Activated CD4-positive, alpha-beta T cell treated with anti-CD3 and anti-CD28 coated beads, Interleukin-10, Interleukin-2, amounts not matched to agents 100 ng/mL and 50 ng/mL, durations not matched to agents 16 hours and 8 hours (primary cell): ENCODE measurements at regions not wholly inside any gene's neighbourhood (a gene's known extent, or its start where the extent isn't known, plus 50 kb on each side); places are given as distances from the start of the nearest gene placed in this dataset.

ENCODE experiments used
- DNase-seq: peaks from one replicate; pipeline ENCODE4 v3.0.0-alpha.2; 2020

DNA sequence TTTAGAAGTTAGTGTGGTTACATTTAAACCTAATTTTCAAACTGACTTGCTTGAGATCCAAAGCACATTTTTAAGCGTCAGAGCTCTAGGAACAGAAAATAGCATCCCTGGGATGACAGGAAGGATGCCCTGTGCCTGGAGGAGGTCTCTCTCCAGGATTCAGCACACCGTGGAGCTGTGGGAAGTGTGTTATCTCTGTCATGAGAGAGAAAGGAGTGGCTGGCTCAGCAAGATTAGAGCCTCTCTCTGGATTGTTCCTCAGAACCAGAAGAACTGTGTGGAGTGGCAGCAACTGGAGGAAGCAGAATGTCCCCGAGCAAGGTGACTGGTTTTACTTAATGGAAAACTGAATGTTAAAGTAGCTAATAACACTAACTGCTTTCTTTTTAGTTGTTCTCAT lies 233.6 kb upstream of the TGFBR2 start:
- no peak for DNase-seq

GRCh38 chr3:30384546-30385072 lies 221.8 kb upstream of the TGFBR2 start:
- no peak for DNase-seq

- no peak for DNase-seq
These were observed 213.3 kb upstream of the TGFBR2 start for GRCh38 chr3:30393079-30393478.

DNA sequence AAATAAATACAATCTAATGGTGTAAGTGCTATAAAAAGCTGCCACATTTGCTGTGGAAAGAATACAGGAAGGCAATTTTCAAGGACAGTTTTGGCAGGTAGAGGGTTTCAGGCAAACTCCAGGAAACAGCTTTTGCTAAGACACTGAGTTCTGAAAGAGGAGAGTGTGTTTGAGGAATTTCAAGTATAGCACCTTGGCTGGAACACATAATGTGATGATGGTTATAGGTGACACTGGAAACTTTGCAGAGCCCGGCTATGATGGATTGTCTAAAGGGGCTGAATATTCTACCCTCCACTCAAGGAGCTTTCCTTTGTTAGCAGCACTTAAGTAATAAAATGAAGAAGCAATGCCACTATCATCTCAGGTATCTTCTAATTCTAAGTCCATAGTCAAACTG lies 209.4 kb upstream of the TGFBR2 start:
- DNase-seq = no peak

- DNase-seq = no peak
These were observed 206.8 kb upstream of the TGFBR2 start for GRCh38 chr3:30399394-30400181.

DNA sequence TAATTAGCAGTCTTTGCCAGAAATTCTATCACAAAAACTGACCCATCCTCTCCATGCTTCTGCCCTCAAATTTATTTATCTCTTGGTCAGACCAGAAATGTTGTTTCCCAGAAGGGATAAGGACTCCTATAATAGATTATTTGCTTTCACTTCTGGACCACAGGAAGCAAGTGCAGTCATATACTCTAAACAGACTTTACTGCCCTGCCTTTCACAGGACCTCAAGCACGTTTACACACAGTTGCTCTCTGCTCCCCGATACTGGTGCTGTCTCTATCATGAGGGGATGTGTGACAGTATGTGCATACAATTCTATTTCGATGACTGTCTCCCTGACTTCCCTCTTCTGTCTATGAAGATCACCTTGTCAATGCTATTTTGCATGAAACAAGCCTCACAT lies 205.5 kb upstream of the TGFBR2 start:
- no peak for DNase-seq

DNA sequence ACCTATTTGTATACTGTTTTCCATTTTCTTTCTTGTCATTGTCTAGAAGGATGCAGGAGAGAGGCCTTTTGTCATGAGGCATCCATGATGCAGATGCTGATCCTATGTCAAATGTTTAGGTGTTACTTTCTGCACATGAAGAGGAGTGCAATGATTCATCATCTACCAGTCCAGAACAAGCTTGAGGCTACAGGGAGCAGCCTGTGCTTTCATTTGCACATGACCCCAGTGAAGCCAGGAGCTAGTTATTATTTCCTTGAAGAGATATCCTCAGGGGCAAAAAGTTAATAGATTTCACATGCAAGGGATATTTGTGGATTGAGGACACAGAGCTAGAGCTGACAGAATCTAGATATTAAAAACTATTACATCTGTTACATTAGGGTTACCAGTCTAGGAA lies 204.4 kb upstream of the TGFBR2 start:
- DNase-seq = peak; percentile 9

DNA sequence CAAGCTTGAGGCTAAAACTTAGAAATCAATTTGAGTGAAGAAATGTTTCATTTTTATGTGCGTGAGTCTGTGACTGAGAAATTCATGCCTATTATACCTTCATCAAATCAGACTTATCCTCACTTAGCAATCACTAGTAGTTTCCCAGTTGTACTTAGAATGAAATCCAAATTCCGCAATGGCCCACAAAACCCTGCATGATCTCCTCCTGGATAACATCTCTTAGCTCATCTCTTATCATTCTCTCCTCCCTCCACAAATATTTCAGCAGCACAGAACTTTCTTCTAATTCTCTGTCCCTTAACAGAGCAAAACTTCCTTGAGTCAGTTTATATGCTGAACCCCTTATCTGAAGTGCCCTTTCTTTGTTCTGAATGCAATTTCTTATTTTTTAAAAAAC lies 198.8 kb upstream of the TGFBR2 start:
- no peak for DNase-seq

- DNase-seq = no peak
These were observed 198.3 kb upstream of the TGFBR2 start for GRCh38 chr3:30408105-30408557.

DNA sequence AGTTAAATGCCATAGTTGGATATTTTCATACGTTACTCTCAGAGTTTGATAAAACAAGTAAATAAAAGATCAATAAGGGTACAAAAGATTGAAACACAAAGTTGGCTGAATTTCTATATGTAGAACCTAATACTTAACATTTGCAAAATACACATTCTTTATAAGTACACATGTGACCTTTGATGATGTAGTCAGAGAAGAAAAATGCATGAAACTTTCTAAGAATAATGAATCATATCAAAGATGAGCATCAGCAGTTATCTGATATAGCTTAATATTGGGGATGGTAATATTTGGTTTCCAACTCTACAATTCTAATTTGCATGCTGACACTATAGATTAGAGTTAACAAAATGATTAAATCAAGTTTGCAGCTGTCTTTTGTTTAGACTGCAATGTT lies 188.0 kb upstream of the TGFBR2 start:
- DNase-seq = no peak

DNA sequence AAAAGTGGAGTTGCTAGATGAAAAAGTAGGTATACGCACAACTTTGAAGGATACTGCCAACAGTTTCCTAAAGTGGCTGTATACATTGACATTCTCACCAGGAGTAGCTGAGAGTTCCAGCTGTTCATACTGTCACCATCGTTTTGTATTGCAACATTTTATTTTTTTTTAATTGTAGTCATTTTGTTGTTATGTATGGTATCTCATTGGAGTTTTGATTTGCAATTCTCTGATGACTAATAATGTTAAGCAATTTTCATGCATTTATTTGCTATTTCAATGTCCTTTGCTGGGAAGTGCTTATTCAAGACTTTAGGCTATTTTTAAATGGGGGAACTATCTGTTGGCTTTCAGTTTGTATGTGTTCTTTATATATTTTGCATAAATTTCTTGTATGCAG lies 185.1 kb upstream of the TGFBR2 start:
- DNase-seq = no peak

DNA sequence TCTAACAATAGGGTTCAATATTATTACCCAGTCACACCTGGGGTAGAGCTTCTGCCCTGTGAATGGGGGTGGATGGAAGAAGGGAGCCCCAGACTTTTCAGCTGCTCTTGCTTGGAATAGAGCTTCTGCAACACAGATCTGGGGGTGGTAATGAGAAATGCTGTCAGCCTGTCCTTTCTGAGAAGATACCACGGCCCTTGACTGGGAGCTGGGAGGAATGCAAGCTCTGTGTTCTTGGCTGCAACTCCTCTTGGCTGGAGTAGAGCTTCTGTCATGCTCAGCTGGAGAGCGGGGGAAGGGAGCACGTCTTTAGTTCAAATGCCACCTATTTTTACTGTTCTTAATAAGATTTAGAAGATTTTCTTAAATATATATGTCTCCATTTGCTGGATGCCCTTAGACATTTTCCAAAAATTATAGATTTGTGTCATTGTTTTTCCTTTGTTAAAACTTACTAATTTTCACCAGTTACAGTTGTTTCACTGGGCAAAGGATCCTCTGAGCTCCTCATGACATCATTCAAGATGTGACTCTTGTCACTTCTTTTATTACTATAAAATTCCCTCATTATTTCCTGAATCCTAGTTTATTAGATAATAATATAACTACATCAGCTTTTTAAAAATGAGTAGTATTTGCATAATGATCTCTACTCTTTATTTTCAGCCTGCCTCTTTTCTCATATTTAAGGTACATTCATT lies 180.0 kb upstream of the TGFBR2 start:
- DNase-seq = no peak

- no peak for DNase-seq
These were observed 178.2 kb upstream of the TGFBR2 start for GRCh38 chr3:30428251-30428650.

DNA sequence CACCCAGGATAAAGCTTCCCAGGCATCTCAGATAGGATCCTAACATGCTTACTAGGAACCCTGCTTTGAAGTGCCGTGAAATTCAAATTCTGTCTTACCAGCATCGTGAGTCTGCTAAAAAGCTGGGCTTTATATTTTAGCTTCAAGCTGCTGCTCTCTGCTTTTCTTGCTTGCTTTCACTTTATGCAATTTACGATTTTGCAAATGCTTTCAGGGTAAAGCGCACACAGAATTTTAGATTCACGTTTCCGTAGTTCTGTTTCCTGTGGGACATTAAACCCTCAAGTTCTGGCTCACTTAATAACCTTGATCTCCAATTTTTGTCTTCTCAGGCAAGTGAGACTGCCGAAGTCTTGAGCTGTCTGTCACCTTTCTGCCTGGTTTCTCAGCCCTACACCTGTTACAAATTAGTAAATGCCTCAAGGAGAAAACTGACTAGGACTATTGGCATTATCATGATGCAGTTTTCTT lies 170.5 kb upstream of the TGFBR2 start:
- peak; percentile 2 for DNase-seq

DNA sequence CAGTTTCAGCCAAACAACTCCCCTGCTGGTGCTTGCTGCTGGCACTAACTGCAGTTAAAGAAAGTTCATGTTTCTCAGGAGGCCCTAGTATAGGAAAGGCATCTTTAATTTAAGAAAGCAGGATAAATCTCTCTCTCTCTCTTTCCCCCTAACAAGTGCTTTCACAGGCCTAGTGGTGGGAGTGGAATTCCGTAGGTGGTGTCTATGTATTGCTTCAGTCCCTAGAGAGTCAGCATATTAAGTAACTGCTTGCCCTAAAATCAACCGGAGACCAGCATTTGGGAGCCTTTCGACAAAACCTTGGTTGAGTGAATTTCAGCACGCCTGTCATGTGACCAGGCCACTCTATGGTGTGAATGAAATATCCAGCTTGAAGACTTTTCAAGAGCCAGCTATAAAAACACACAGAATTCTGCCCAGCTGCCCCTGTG lies 169.2 kb upstream of the TGFBR2 start:
- no peak for DNase-seq

- no peak for DNase-seq
These were observed 168.3 kb upstream of the TGFBR2 start for GRCh38 chr3:30438126-30438525.

DNA sequence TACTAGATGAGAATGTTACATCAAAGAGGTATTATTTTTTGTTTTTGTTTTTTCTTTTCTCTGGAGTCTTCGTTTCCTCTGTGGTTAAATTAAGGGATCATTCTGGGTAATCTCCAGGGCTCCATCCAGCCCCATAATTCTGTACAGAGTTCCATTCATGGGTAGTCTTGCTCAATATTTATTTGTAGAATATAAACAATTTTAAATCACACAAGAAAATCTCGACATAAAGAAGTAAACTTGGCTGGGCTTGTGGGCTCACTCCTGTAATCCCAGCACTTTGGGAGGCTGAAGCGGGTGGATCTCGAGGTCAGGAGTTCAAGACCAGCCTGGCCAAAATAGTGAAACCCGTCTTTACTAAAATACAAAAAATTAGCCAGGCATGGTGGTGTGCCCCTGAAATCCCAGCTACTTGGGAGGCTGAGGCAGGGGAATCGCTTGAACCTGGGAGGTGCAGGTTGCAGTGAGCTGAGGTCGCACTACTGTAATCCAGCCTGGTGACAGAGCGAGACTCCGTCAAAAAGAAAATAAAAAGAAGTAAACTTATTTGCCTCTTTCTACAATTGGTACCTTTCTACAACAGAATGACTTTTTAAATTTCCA lies 166.8 kb upstream of the TGFBR2 start:
- no peak for DNase-seq

- no peak for DNase-seq
These were observed 166.2 kb upstream of the TGFBR2 start for GRCh38 chr3:30440147-30440604.

DNA sequence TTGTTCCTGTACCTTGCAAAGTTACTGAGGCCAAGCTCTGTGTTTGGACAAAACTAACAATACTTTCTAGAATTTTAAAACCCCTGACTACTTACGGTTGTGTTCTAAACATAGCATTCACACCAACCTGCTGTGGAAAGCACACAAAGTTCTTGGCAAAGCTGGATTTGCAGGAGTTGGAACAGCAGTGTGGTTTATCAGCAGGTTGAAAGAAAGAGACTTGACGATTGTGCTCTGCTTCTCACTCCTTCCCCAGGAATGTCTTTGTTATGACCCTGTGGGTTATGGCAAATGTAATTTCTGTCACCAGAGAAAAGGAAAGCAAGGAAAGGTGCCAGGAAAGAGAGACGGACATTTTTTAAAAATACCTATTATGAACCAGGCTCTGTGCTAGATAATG lies 165.5 kb upstream of the TGFBR2 start:
- no peak for DNase-seq

DNA sequence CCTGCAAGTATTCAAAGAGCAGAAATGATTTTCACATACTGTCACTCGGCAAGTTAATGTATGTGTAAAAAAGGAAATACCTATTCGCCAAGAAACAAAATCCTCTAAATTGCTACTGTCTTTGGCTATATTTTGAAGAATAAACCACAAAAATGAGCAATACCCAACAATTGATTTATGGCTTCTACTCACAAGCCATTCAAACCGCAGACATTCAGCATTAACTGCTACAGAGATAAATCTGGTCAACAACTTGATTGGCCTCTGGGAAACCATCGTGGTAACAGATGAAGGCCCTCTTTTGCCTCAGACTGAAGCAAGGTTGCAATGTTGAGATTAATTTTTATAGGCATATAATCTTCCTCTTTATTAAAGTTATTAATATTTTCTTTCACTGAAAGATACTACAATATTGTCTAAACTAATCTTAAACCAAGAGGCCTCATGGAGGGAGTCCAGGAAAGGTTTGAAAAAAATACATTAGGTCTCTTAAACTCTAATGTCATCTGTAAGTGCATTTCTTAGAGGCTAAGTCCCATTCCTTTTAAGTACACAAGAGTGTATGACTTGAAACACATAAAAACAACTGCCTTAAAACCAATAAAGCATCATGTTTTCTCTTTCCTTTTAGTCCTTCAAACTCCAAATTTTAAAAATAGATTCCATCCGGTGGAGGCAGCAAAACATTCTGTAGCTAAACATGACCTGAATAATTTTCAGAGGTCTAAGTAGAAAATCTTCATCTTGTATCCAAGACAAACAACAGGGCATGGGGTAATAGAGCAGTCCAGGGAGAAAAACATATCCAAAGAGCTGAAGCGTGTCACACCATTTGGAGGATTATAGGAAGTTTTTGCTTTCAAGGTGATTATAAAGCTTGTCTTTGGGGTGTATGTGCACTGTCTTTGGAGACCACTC lies 162.4 kb upstream of the TGFBR2 start:
- no peak for DNase-seq

DNA sequence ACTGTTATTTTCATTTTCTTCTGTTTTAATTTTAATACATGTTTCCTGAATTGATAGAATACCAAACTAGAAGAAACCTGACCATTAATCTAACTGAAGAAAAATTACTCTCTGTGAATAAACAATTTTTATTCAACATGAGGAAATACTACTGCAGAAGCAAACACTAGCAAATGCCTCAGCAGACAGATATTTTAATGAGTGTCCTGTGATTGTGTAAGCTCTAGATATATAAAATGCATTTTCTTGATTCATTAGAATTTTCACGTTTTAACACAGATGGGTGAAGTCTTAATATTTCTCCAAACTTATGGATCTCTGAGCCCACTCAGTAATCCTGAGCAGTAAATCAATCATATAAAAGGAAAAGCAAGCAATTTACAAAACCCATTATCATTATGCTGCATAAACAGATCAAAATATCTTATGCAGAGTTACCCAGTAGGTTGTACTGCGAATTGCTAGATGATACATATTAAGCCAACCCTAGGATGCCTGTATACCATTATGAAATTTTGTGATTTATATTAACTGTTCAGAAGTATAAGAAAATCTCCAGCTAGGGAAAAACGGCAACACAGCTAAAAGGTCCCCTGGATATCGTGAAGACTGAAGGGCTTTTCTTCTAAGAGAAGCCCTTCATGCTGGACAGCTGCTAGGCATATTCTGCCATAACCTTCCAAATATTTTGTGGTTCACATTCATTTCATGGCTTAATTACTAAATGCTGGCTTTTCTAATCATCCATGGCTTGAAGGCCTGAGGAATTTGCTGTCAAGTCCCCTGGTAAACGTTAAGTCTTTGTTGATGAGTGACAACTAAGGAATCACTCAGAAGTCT lies 157.7 kb upstream of the TGFBR2 start:
- no peak for DNase-seq

DNA sequence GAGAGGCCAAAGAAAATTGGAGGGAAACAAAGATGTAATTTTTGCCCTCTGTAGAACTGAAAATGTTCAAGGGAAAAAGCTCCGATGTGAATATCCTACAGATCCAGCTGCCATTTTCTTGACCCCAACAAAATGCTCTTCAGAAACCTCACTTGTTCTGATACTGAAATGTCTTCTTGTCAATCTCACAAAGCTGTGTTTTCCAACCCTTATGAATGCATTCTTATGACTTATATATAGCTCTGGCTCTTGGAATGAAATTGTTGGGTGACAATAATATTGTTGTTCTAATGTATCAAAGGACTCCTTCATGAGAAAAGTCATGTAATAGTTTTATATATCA lies 157.1 kb upstream of the TGFBR2 start:
- DNase-seq = no peak
